GM20000 (cell line): ENCODE measurements at regions not wholly inside any gene's neighbourhood (a gene's known extent, or its start where the extent isn't known, plus 50 kb on each side); places are given as distances from the start of the nearest gene placed in this dataset.

Experiments used
- DNase-seq: peaks from one replicate; pipeline ENCODE4 v3.0.0; 2012; ENCODE audit warnings: low spot score
- TF ChIP-seq, protein P1 (sequence below): IDR thresholded peaks from 2 replicates; pipeline ENCODE4 v1.5.1; 2012; ENCODE audit warnings: mild to moderate bottlenecking, control low read depth; ENCODE audit errors: extremely low read depth, missing control alignments

DNA sequence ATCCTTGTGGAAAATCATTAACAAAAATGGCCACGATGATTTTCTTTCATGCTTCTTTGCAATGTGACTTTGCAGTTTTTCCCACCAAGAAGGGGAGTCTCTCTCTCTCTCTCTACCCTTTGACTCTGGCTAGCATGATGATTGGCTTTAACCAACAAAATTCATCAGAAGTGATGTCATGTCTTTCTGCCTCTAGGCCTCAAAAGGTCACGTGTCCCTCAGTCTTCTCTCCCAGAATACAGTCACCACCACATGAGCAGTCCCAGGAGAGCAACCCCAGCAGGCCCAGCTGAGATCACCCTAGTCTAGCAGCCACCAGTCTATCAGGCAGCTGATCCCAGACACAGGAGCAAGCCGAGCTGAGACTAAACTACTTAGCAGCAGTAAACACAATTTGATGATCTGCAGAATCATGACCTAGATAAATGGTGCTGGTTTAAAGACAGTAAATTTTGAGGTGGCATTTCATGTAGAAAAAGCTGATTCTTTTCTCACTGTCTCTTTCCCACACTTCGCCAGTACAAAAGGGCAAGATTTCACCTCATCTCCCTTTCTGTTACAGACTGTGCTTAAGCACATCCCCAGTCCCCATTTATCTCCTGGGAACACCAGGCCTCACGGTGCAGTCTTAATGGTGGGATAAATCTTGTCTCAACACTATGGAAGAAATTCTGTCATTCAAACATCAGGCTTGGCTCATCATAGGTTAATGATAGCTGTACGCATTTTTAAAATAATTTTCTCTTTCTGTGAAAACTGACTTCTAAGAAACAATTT lies 132.7 kb downstream of the SCG2 start:
- TF ChIP-seq, protein P1, sequence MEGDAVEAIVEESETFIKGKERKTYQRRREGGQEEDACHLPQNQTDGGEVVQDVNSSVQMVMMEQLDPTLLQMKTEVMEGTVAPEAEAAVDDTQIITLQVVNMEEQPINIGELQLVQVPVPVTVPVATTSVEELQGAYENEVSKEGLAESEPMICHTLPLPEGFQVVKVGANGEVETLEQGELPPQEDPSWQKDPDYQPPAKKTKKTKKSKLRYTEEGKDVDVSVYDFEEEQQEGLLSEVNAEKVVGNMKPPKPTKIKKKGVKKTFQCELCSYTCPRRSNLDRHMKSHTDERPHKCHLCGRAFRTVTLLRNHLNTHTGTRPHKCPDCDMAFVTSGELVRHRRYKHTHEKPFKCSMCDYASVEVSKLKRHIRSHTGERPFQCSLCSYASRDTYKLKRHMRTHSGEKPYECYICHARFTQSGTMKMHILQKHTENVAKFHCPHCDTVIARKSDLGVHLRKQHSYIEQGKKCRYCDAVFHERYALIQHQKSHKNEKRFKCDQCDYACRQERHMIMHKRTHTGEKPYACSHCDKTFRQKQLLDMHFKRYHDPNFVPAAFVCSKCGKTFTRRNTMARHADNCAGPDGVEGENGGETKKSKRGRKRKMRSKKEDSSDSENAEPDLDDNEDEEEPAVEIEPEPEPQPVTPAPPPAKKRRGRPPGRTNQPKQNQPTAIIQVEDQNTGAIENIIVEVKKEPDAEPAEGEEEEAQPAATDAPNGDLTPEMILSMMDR: no peak
- DNase-seq: no peak

DNA sequence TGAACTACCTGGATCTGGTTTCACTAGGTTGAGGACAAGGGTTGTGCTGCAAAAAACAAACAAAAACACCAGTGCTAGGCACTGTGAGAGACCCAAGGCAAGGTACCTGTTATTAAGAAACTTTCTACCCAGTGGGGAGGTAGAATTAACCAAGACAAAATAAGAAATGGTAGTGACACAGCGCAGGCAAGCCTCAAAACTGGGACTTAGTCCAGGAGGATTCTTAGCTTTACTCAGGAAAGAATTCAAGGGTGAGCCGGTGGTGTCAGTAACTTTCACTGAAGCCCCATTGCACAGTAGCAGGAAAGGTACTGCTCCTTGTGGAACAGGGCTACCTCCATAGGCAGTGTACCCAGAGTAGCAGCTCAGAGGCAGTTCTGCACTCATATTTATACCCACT lies 131.6 kb downstream of the SCG2 start:
- no peak for DNase-seq
- TF ChIP-seq, protein P1: no peak

DNA sequence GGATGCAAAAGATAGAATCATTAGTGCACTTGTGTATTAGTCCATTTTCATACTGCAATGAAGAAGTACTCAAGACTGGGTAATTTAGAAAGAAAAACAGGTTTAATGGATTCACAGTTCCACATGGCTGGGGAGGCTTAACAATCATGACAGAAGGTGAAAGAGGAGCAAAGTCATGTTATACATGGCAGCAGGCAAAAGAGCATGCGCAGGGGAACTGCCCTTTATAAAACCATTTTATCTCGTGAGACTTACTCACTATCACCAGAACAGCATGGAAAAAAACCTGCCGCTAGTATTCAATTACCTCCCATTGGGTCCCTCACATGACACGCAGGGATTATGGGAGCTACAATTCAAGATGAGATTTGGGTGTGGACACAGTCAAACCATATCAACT lies 129.4 kb downstream of the SCG2 start:
- TF ChIP-seq, protein P1: no peak

DNA sequence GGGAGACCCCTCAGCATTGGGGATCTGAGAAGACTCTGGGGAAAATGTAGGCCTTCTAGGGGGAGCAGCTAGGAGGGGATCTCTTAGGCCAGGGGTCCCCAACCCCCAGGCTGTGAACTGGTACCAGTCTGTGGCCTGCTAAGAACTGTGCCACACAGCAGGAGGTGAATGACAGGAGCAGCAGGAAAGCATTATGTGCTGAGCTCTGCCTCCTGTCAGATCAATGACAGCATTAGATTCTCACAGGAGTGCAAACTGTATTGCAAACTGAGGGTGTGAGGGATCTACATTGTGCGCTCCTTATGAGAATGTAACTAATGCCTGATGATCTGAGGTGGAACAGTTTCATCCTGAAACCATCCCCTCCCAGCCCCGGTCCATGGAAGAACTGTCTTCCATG lies 127.3 kb downstream of the SCG2 start:
- no peak for DNase-seq
- TF ChIP-seq, protein P1: no peak

More for the DNA sequence above, 129.4 kb downstream of the SCG2 start:
- no peak for DNase-seq

DNA sequence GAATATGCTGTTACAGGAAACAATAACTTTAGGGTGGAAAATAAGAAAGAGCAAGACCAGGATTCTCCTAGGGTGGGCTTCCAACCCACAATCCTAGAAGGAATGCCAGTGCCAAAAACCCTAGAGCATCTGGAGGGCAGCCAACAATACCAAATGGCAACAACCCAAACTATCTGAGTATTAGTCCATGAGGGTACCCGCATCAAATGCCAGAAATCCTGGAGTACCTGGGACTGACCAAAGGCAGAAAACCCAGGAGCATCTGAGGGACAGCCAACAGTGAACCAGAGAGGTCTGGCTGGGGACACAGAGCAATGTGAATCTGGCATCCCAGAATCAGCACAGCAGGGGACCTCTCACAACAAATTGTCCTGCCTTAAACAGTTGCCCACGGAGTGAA lies 126.3 kb downstream of the SCG2 start:
- TF ChIP-seq, protein P1: no peak
- DNase-seq: no peak

DNA sequence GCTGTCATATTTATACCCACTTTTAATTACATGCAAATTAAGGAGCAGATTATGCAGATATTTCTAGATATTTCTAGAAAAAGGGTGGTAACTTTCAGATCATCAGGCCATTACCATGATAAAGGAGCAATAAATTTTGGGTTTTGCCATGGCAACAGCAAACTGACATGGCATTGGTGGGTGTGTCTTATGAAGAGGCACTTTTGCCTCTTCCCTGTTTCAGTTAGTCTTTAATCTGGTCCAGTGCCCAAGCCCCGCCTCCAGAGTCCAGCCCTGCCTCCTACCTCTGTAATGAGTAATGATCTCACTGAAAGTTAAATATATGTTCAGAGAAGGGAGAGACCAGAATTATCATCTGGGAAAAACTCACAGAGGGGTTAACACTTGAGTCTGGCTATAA lies 124.8 kb downstream of the SCG2 start:
- TF ChIP-seq, protein P1: no peak
- DNase-seq: no peak

DNA sequence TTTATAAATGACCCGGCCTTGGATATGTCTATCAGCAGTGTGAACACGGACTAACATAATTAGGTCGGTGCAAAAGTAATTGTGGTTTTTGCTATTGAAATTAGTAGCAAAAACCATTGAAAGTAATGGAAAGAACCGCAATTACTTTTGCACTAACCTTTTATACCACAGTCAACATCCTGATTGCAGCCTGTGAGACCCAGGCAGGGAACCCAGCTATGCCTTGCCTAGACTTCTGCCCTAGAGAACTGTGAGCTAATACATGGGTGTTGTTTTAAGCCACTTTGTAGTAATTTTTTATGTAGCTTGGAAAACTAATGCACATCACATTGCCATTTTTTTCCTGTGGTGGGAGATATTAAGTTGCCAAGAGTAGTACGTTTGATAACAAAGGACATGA lies 120.7 kb downstream of the SCG2 start:
- TF ChIP-seq, protein P1: no peak
- DNase-seq: no peak
